Right ventricle myocardium superior (tissue), 1 donor: ENCODE measurements at regions not wholly inside any gene's neighbourhood (a gene's known extent, or its start where the extent isn't known, plus 50 kb on each side); places are given as distances from the start of the nearest gene placed in this dataset.
"Not testable (repeated sequence)": the region's sequence is repeated elsewhere in the genome, so short reads cannot be mapped to it uniquely, and the experiment has no call there.

ENCODE experiments used
- ATAC-seq: fragments of 200-7000 bp; cut with Tn5 transposase; one replicate; pipeline ENCODE4 v1.9.1; 2020; ENCODE audit warnings: mild to moderate bottlenecking; ENCODE audit not compliant: poor library complexity
- DNase-seq: peaks from one replicate; pipeline ENCODE4 v3.0.0-alpha.2; 2020
- intact Hi-C: fragments of 100-400 bp; cut with DNase I; formaldehyde crosslinking; loops from one replicate; pipeline ENCODE4 v1.11.2; 2022
- donor health status: DM: no; HTN: yes; CAD: no; lungs with severe emphysema.

- ATAC-seq = no peak
- DNase-seq = no peak
- intact Hi-C loops = no loop called here
These were observed 66.6 kb downstream of the LACC1 start for GRCh38 chr13:43946281-43946680.

- no peak for ATAC-seq
- no peak for DNase-seq
- intact Hi-C loops = no loop called here
These were observed 68.3 kb downstream of the LACC1 start for GRCh38 chr13:43947897-43948458.

GRCh38 chr13:43953370-43953769, 73.7 kb downstream of the LACC1 start:
- intact Hi-C loops = no loop called here
- ATAC-seq = no peak
- no peak for DNase-seq

GRCh38 chr13:43956975-43957374, 77.3 kb downstream of the LACC1 start:
- DNase-seq, intact Hi-C loops, ATAC-seq: not testable (repeated sequence)

GRCh38 chr13:43959291-43959690, 79.6 kb downstream of the LACC1 start:
- no peak for ATAC-seq
- no peak for DNase-seq
- intact Hi-C loops = no loop called here

- DNase-seq = no peak
- intact Hi-C loops = no loop called here
- ATAC-seq = no peak
These were observed 82.2 kb downstream of the LACC1 start for GRCh38 chr13:43961909-43962308.

- intact Hi-C loops = no loop called here
- no peak for DNase-seq
- no peak for ATAC-seq
These were observed 84.0 kb downstream of the LACC1 start for GRCh38 chr13:43963726-43964125.

- ATAC-seq (no peak), DNase-seq (no peak)
- intact Hi-C loops = no loop called here
These were observed 85.2 kb downstream of the LACC1 start for GRCh38 chr13:43964698-43965458.

- no peak for ATAC-seq
- no peak for DNase-seq
- intact Hi-C loops = no loop called here
These were observed 85.7 kb downstream of the LACC1 start for GRCh38 chr13:43965459-43965845.

GRCh38 chr13:43968251-43968942, 88.7 kb downstream of the LACC1 start:
- ATAC-seq, intact Hi-C loops: not testable (repeated sequence)
- peak; percentile 20 for DNase-seq

- intact Hi-C loops, DNase-seq, ATAC-seq: not testable (repeated sequence)
These were observed 89.4 kb downstream of the LACC1 start for GRCh38 chr13:43968943-43969690.

GRCh38 chr13:43969919-43970318, 90.2 kb downstream of the LACC1 start:
- ATAC-seq, DNase-seq, intact Hi-C loops: not testable (repeated sequence)

GRCh38 chr13:43970520-43971242, 91.0 kb downstream of the LACC1 start:
- ATAC-seq, intact Hi-C loops: not testable (repeated sequence)

GRCh38 chr13:43971324-43971723, 91.6 kb downstream of the LACC1 start:
- intact Hi-C loops, ATAC-seq, DNase-seq: not testable (repeated sequence)

More at GRCh38 chr13:43970520-43971242, 91.0 kb downstream of the LACC1 start:
- DNase-seq = peak; percentile 22

- DNase-seq = no peak
- no peak for ATAC-seq
- intact Hi-C loops = no loop called here
These were observed 98.2 kb downstream of the LACC1 start for GRCh38 chr13:43977911-43978310.

GRCh38 chr13:43978688-43979087, 99.0 kb downstream of the LACC1 start:
- intact Hi-C loops = no loop called here
- ATAC-seq (no peak), DNase-seq (no peak)

- DNase-seq (no peak), ATAC-seq (no peak)
- intact Hi-C loops = no loop called here
These were observed 99.8 kb downstream of the LACC1 start for GRCh38 chr13:43979492-43979891.

GRCh38 chr13:43980587-43980986, 100.9 kb downstream of the LACC1 start:
- ATAC-seq (no peak), DNase-seq (no peak)
- intact Hi-C loops = loop anchor here (10.0 kb wide), 1 partner anchor 66 kb away; no protein-coding TSS in a partner anchor
